ENCODE measurements at regions not wholly inside any gene's neighbourhood (a gene's known extent, or its start where the extent isn't known, plus 50 kb on each side); places are given as distances from the start of the nearest gene placed in this dataset.
"Not testable (repeated sequence)": the region's sequence is repeated elsewhere in the genome, so short reads cannot be mapped to it uniquely, and the experiment has no call there.

GRCh38 chr3:194884649-194885315 is 199.1 kb downstream of the FAM43A start:
- no peak for DNase-seq (ENCODE audit: low spot score)

GRCh38 chr3:194885766-194886165 is 200.1 kb downstream of the FAM43A start:
- no peak for DNase-seq (ENCODE audit: low spot score)

- no peak for DNase-seq (ENCODE audit: low spot score)
Observed at GRCh38 chr3:194886836-194887235, 201.2 kb downstream of the FAM43A start.

DNA sequence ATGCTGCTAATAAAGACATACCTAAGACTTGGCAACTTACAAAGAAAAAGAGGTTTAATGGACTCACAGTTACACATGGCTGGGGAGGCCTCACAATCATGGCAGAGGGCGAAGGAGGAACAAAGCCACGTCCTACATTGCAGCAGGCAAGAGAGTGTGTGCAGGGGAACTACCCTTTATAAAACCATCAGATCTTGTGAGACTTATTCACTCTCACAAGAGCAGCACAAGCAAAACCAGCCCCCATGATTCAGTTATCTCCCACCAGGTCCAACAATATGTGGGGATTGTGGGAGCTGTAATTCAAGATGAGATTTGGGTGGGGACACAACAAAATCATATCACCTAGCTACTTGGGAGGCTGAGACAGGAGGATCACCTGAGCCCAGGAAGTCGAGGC is 202.4 kb downstream of the FAM43A start:
- DNase-seq (ENCODE audit: low spot score), result not testable (repeated sequence)

DNA sequence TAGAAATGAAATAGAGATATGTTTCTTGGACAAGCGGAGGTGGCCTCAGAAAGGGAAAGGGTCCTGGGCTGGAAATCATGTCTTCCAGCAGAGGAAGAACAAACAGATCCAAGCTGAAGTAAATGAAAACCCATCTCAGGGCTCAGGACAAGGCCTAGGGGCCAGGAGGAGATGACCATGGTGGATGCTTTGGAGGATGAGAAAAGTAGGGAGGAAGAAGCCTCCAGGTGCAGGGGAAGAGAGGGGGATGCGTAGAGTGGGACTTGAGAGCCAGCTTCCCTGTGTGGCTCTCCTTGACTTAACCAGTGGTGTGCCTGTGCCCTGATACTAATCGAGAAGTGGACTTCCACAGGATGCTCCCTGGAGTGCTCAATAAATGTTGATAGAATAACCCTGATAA is 203.2 kb downstream of the FAM43A start:
- DNase-seq (ENCODE audit: low spot score), result no peak

- no peak for DNase-seq (ENCODE audit: low spot score)
Observed at GRCh38 chr3:194890091-194890490, 204.4 kb downstream of the FAM43A start.

DNA sequence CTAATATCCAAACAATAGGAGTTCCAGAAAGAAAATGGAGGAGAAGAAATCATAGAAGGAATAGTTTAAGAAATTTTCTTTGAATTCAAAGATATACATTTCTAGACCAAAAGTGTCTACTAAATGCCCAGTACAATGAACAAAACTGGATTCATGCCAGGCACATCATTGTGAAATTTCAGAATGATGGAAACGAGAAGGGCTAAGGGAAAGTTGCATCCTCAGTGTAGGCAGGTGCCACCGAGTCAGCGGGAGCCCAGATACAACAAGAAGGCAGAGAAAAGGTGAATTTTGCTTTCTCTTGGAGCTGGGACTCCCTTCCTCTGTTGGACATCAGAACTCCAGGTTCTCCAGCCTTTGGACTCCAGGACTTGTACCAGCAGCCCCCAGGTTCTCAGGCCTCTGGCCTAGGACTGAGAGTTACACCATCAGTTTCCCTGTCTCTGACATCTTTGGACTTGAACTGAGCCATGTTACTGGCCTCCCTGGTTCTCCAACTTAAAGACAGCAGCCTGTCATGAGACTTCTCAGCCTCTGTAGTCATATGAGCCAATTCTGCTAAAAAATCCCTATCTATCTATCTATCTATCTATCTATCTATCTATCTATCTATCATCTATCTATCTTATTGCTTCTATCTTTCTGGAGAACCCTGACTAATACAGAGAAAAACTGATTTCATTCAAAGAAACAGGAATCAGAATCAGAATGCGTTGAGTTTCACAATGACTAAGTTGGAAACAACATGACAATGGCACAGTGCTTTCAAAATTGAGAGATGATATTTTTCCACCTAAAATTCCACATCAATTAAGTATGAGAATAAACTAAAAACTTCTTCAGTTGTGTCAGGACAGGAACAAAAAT is 207.7 kb downstream of the FAM43A start:
- no peak for DNase-seq (ENCODE audit: low spot score)

GRCh38 chr3:194894538-194894937 is 208.9 kb downstream of the FAM43A start:
- no peak for DNase-seq (ENCODE audit: low spot score)

DNA sequence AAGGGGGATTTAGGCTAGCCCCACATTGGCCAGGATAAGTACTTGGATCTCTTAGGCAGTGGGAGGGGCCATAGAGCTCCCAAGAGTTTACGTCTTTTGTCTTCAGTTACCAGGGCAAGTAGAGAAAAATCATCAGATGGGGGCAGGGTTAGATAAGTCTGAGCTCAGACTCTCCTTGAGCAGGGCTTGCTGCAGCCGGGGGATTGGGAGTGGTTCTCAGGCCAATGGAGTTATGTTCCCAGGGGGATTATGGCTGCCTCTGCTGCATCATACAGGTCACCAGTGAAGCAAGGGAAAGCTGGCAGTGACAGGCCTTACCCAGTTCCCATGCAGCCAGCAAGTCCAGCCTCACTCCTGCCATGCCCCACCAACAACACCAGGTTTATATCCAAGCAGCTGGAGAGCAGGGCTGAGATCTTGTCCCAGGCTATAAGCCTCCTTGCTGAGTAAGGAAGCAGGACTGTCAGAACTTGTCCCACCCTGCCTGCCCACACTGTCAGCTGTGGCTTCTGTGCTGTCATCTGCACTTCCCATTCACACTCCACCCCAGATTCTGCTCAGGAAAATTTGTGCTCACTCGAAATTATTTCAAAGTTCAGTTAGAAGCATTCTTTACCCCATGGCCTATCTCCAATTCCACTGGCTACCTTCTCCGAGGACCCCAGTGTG is 215.3 kb downstream of the FAM43A start:
- no peak for DNase-seq (ENCODE audit: low spot score)

- DNase-seq (ENCODE audit: low spot score), result not testable (repeated sequence)
Observed at GRCh38 chr3:194903447-194903846, 217.8 kb downstream of the FAM43A start.

DNA sequence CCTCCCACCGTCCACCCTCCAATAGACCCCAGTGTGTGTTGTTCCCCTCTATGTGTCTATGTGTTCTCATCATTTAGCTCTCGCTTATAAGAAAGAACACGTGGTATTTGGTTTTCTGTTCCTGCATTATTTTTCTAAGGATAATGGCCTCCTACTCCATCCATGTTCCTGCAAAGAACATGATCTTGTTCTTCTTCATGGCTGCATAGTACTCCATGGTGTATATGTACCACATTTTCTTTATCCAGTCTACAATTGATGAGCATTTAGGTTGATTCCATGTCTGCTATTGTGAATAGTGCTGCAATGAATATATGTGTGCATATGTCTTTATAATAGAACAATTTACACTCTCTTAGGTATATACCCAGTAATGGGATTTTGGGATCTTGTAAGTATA is 219.3 kb downstream of the FAM43A start:
- not testable (repeated sequence) for DNase-seq (ENCODE audit: low spot score)

GRCh38 chr3:194905696-194906095 is 220.0 kb downstream of the FAM43A start:
- DNase-seq (ENCODE audit: low spot score), result no peak

- DNase-seq (ENCODE audit: low spot score), result no peak
Observed at GRCh38 chr3:194906229-194906629, 220.5 kb downstream of the FAM43A start.

DNA sequence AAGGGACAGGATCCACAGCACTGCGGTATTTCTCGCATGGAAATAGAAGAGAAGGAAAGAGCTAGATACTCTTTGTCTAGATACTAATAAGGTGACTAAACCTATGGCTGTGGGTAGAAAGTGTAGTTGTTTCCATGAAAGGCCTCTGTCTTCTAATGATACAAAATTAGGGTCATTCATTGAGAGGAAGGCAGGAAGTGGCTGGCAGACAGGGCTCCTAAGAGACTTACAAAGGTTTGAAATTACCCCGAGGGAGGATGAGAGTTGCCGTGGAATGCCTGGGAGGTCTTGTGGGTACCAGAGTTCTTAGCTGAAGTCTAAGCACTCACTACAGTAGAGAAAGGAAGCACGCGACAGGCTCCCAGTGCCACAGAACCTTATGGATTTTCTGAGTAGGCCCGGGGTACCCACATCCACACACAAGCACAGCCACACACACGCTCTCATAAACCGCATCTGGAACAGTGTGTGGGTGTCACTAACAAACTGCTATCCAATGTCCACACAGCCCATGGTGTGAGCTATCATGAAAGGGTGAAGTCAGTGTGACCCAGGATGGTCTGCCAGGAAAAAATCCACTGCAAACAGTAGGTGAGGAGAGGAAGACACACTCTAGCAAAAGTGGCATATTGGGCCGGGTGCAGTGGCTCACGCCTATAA is 221.4 kb downstream of the FAM43A start:
- no peak for DNase-seq (ENCODE audit: low spot score)

- DNase-seq (ENCODE audit: low spot score), result no peak
Observed at GRCh38 chr3:194907811-194908210, 222.1 kb downstream of the FAM43A start.

- DNase-seq (ENCODE audit: low spot score), result no peak
Observed at GRCh38 chr3:194908496-194908895, 222.8 kb downstream of the FAM43A start.

DNA sequence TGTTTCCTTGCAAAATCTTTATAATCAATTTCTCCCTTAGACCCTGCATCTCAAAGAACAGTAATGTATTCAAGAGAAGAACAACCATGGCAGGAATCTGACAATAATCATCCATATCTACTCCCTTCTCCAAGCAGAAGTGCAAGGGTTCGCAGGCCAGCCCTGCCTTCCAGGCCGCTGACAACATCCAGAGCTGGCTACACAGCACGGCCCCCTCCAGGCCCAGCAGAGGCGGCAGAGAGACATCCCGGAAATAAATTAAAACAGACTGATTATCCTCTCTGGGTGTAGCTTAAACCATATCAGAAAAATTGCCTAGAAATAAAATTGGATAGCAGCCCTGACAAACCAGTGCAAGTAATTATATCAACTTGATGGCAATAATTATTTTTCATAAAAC is 223.3 kb downstream of the FAM43A start:
- peak; percentile 25 for DNase-seq (ENCODE audit: low spot score)

DNA sequence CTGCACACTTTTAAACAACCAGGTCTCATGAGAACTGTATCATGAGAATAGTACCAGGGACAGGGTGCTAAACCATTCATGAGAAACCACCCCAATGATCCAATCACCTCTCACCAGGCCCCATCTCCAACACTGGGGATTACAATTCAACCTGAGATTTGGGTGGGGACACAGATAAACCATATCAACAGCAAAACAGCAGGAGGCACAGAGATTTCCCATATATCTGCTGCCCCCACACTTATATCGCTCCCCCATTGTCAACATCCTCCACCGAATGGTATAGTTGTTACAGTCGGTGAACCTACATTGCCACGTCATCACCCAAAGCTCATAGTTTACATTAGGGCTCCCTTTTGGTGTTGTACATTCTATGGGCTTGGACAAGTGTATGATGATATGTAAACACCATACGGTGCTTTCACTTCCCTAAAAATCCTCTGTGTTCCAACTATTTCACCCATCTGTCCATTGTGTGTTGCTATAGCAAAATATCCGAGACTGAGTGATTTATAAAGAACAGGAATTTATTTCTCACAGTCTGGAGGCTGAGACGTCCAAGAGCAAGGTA is 224.8 kb downstream of the FAM43A start:
- DNase-seq (ENCODE audit: low spot score), result no peak

DNA sequence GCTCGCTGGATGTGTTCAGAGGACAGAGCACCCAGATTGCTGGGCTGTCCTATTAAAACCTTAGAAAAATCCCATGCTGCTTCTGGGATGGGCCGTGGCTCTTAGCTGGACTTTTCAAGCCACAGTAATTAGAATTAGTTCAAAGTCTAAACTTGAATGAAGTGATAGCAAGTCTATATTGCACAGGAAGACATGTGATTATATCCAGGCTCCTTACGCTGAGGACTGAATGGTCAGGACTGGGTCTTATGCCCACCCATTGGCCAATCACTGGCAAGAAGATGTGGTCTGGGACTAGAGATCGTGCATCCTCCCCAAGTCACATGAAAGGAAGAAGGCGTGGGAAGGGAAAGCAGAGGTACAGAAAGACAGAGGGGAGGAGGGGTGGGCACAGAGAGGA is 227.6 kb downstream of the FAM43A start:
- no peak for DNase-seq (ENCODE audit: low spot score)

DNA sequence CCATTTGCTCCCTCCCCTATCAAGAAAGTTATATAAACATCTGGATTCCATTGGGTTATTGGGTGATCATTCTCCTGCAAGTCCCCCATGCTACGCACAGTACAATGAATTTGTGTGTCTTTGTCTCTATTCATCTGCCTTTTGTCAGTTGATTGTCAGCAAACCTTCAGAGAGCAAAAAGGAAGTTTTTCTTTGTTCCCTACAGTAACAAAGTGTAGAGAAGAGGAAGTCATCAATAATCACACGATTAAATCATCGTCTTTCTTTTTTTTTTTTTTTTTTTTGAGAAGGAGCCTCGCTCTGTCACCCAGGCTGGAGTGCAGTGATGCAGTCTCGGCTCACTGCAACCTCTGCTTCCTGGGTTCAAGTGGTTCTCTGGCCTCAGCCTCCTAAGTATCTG is 239.2 kb downstream of the FAM43A start:
- not testable (repeated sequence) for DNase-seq (ENCODE audit: low spot score)

DNA sequence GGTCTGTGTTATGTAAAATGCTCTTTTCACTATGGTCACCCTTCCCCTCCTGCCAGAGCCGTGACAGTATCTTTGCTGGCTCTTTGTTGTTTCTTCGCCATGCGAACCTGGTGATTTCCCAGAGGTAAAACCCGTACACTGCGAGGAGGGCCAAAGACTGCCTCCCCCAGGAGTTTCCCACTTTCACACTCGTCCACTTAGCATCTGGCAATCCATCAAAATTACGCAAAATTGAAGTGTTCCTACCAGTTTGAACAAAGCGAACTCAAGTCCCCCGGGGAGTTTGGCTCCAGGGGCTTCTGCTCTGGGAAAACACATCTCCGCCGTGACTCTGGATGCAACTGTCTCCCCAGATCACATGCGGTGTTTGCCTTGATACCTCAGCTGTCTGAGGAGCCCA is 239.9 kb downstream of the FAM43A start:
- DNase-seq (ENCODE audit: low spot score), result no peak

DNA sequence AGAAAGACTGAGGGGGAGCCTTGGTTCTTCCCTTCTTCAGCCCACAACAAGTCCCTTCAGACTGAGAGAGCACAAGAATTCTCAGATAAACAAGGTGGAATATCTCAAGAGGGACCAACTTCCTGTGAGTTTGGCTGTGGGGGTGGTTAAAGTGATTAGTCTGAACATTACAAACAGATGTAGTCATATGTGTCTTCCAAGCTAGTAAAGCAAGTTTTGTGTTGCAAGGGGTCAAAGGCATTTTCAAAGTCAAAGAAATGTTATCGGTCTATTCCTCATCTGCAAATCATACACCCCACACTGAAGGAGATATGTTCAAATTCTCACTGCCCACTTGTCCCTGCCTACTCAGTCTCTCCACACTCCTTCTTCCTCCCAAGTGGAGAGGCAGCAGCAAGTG is 242.5 kb downstream of the FAM43A start:
- DNase-seq (ENCODE audit: low spot score), result peak; percentile 35
